H1 (cell line): ENCODE measurements at regions not wholly inside any gene's neighbourhood (a gene's known extent, or its start where the extent isn't known, plus 50 kb on each side); places are given as distances from the start of the nearest gene placed in this dataset.

Experiments used
- CTCF ChIA-PET: fragments of 300-600 bp; sonication (Branson Sonifier 250); formaldehyde crosslinking; loops from one replicate; lab custom pipeline; 2021; ENCODE audit not compliant: partially characterized antibody; lab: Charles Lee
- POLR2A ChIA-PET: fragments of 300-600 bp; sonication (Branson Sonifier 250); formaldehyde crosslinking; loops from one replicate; lab custom pipeline; 2021; ENCODE audit warnings: inconsistent platforms; ENCODE audit not compliant: partially characterized antibody; lab: Charles Lee
- DNase-seq, 2 experiments: peaks; one replicate each; pipeline versions ENCODE4 v3.0.0 to v3.0.0-alpha.2; 2010 to 2022; ENCODE audit warnings: low spot score in 2 of 2, low read depth in 1 of 2, mixed read lengths in 1 of 2
- FAIRE-seq: peaks from 2 replicates; lab custom pipeline; 2011; peaks lifted over from hg19 to GRCh38; lab: Jason Lieb, UNC
- H2AFZ ChIP-seq: 2 replicates; pipeline ENCODE4 v1.8.1; 2012; ENCODE audit warnings: low read length, inconsistent platforms
- H2AK5ac ChIP-seq: 2 replicates; pipeline ENCODE4 v1.6.1; 2013; ENCODE audit warnings: low read depth, low read length
- H2BK120ac ChIP-seq: replicated peaks from 2 replicates; pipeline ENCODE3; 2013; ENCODE audit warnings: low read depth, low read length, inconsistent platforms
- H2BK12ac ChIP-seq: 2 replicates; pipeline ENCODE4 v1.6.1; 2013; ENCODE audit warnings: low read depth, low read length
- H2BK15ac ChIP-seq: 2 replicates; pipeline ENCODE4 v1.6.1; 2013; ENCODE audit warnings: low read length
- H2BK20ac ChIP-seq: 2 replicates; pipeline ENCODE4 v1.6.1; 2013; ENCODE audit warnings: low read length
- H2BK5ac ChIP-seq: 2 replicates; pipeline ENCODE4 v1.6.1; 2013; ENCODE audit warnings: low read depth, low read length
- H3K14ac ChIP-seq: 2 replicates; pipeline ENCODE4 v1.6.1; 2013; ENCODE audit warnings: inconsistent platforms; ENCODE audit not compliant: insufficient read length
- H3K18ac ChIP-seq: 2 replicates; pipeline ENCODE4 v1.6.1; 2013; ENCODE audit warnings: low read length; ENCODE audit errors: extremely low read depth
- H3K23ac ChIP-seq: 2 replicates; pipeline ENCODE4 v1.6.1; 2013; ENCODE audit warnings: inconsistent platforms; ENCODE audit not compliant: insufficient read length
- H3K23me2 ChIP-seq: 2 replicates; pipeline ENCODE4 v1.6.1; 2013; ENCODE audit warnings: low read depth, low read length
- H3K27ac ChIP-seq: 2 replicates; pipeline ENCODE4 v1.6.1; 2011; ENCODE audit warnings: low read depth, low read length, inconsistent platforms
- H3K27me3 ChIP-seq, 4 experiments: replicated peaks in 1 of 4; 1 replicate in 1 of 4; 2 replicates in 3 of 4; pipeline versions ENCODE4 v1.6.1 to v1.8.1; 2011 to 2013; ENCODE audit warnings: low read length in 3 of 4, mild to moderate bottlenecking in 3 of 4, inconsistent platforms in 2 of 4, mixed read lengths in 2 of 4, moderate library complexity in 1 of 4; ENCODE audit not compliant: control insufficient read depth in 3 of 4, insufficient read depth in 3 of 4; ENCODE audit errors: extremely low read depth in 1 of 4
- H3K36me3 ChIP-seq, 4 experiments: 2 replicates each; pipeline versions ENCODE4 v1.6.1 to v1.8.1; 2011 to 2013; ENCODE audit warnings: mild to moderate bottlenecking in 4 of 4, low read length in 3 of 4, moderate library complexity in 2 of 4, control low read depth in 1 of 4, inconsistent platforms in 1 of 4; ENCODE audit not compliant: insufficient read depth in 4 of 4, control insufficient read depth in 2 of 4
- H3K4ac ChIP-seq: replicated peaks from 2 replicates; pipeline ENCODE3; 2013; ENCODE audit warnings: low read length, low read depth, mixed read lengths, inconsistent platforms; ENCODE audit not compliant: insufficient read length
- H3K4me1 ChIP-seq, 4 experiments: replicated peaks in 1 of 4; 1 replicate in 1 of 4; 2 replicates in 3 of 4; pipeline versions ENCODE4 v1.6.1 to v1.8.1; 2011 to 2013; ENCODE audit warnings: low read length in 3 of 4, inconsistent platforms in 2 of 4, mixed read lengths in 1 of 4; ENCODE audit not compliant: insufficient read depth in 4 of 4, control insufficient read depth in 3 of 4
- H3K4me2 ChIP-seq, 2 experiments: 2 replicates each; pipeline versions ENCODE4 v1.6.1 to v1.8.1; 2011 to 2013; ENCODE audit warnings: low read depth in 2 of 2, low read length in 2 of 2, control low read depth in 1 of 2, inconsistent platforms in 1 of 2, mild to moderate bottlenecking in 1 of 2; ENCODE audit not compliant: insufficient read depth in 1 of 2
- H3K4me3 ChIP-seq, 4 experiments: fragments of 200-600, 300-600 bp in 1 of 4; sonication (generic), shearing (Covaris generic), sonication (Bioruptor Twin) in 1 of 4; 2 replicates each; pipeline versions ENCODE4 v1.5.1 to v1.8.1; 2011 to 2016; ENCODE audit warnings: low read length in 4 of 4, low read depth in 3 of 4, control low read depth in 2 of 4, inconsistent platforms in 2 of 4, mild to moderate bottlenecking in 2 of 4, mixed read lengths in 1 of 4, moderate library complexity in 1 of 4; ENCODE audit not compliant: insufficient read depth in 2 of 4; ENCODE audit errors: extremely low read depth in 1 of 4
- H3K56ac ChIP-seq: replicated peaks from 2 replicates; pipeline ENCODE3; 2013; ENCODE audit warnings: low read depth, mild to moderate bottlenecking, mixed read lengths, low read length, inconsistent platforms; ENCODE audit not compliant: insufficient read length
- H3K79me1 ChIP-seq: 2 replicates; pipeline ENCODE4 v1.6.1; 2013; ENCODE audit warnings: low read depth, low read length, control low read depth
- H3K79me2 ChIP-seq, 2 experiments: 2 replicates each; pipeline versions ENCODE4 v1.6.1 to v1.8.1; 2012 to 2013; ENCODE audit warnings: low read length in 2 of 2, mild to moderate bottlenecking in 2 of 2, inconsistent platforms in 1 of 2; ENCODE audit not compliant: insufficient read depth in 2 of 2, control insufficient read depth in 1 of 2
- H3K9ac ChIP-seq, 4 experiments: replicated peaks in 1 of 4; 1 replicate in 1 of 4; 2 replicates in 3 of 4; pipeline versions ENCODE4 v1.6.1 to v1.8.1; 2011 to 2013; ENCODE audit warnings: low read depth in 3 of 4, low read length in 3 of 4, control low read depth in 2 of 4, mild to moderate bottlenecking in 2 of 4, moderate library complexity in 2 of 4, inconsistent platforms in 1 of 4; ENCODE audit errors: extremely low read depth in 1 of 4
- H3K9me3 ChIP-seq, 2 experiments: 2 replicates each; pipeline versions ENCODE4 v1.6.1 to v1.8.1; 2012 to 2013; ENCODE audit warnings: mild to moderate bottlenecking in 2 of 2, moderate library complexity in 2 of 2, control low read depth in 1 of 2, inconsistent platforms in 1 of 2, low read depth in 1 of 2, low read length in 1 of 2, mixed read lengths in 1 of 2; ENCODE audit not compliant: insufficient read depth in 2 of 2
- H4K20me1 ChIP-seq, 2 experiments: replicated peaks in 1 of 2; 2 replicates each; pipeline versions ENCODE3 to v1.8.1; 2011 to 2013; ENCODE audit warnings: inconsistent platforms in 2 of 2, low read length in 2 of 2, mild to moderate bottlenecking in 1 of 2; ENCODE audit not compliant: insufficient read depth in 2 of 2, control insufficient read depth in 1 of 2
- H4K5ac ChIP-seq: 2 replicates; pipeline ENCODE4 v1.6.1; 2013; ENCODE audit warnings: low read length, low read depth, mixed read lengths, inconsistent platforms; ENCODE audit not compliant: insufficient read length
- H4K8ac ChIP-seq: 2 replicates; pipeline ENCODE4 v1.8.0; 2013; ENCODE audit warnings: mild to moderate bottlenecking, moderate library complexity, low read length, inconsistent platforms; ENCODE audit not compliant: insufficient read depth; ENCODE audit errors: extremely low read depth
- H4K91ac ChIP-seq: replicated peaks from 2 replicates; pipeline ENCODE3; 2013; ENCODE audit warnings: low read length, mixed read lengths, inconsistent platforms; ENCODE audit not compliant: insufficient read length
- BRCA1 ChIP-seq: IDR thresholded peaks from 2 replicates; pipeline ENCODE4 v1.6.1; 2012; ENCODE audit warnings: low read depth, low read length, improper control_type of control experiment
- HDAC6 ChIP-seq: IDR thresholded peaks from one replicate; pipeline ENCODE4 v1.7.1; 2012; ENCODE audit warnings: low read depth, mild to moderate bottlenecking, inconsistent platforms, low read length, moderate library complexity
- SAP30 ChIP-seq: fragments of 300-600 bp; sonication (generic); IDR thresholded peaks from 2 replicates; pipeline ENCODE4 v1.7.1; 2012; ENCODE audit warnings: low read length, moderate library complexity, mild to moderate bottlenecking, inconsistent platforms; ENCODE audit not compliant: insufficient read depth, insufficient replicate concordance
- SIN3A ChIP-seq, 2 experiments: IDR thresholded peaks in 1 of 2; conservative IDR thresholded peaks in 1 of 2; 2 replicates each; pipeline ENCODE4 v1.6.1; 2011 to 2012; ENCODE audit warnings: low read length in 2 of 2, improper control_type of control experiment in 1 of 2, low read depth in 1 of 2, mild to moderate bottlenecking in 1 of 2
- TAF7 ChIP-seq: optimal IDR thresholded peaks from 2 replicates; pipeline ENCODE3; 2011; ENCODE audit warnings: low read depth, mild to moderate bottlenecking, inconsistent platforms, low read length, moderate library complexity, borderline replicate concordance

GRCh38 chr14:62373944-62374343, 611.7 kb downstream of the SNAPC1 start:
- ChIA-PET CTCF (no interaction called here), POLR2A (no interaction called here)
- no peak overlapping the region for H4K5ac ChIP-seq
- H3K18ac ChIP-seq: no peak overlapping the region
- H3K79me1 ChIP-seq: no peaks in the 10 kb centered on the region
- no peak overlapping the region for H2BK120ac ChIP-seq
- no peaks in the 10 kb centered on the region for H3K27me3 ChIP-seq
- no peak overlapping the region for H3K4me3 ChIP-seq
- no peaks in the 10 kb centered on the region for H3K79me2 ChIP-seq
- H3K4me2 ChIP-seq: no peak overlapping the region
- H3K23me2 ChIP-seq: no peaks in the 10 kb centered on the region
- H3K23ac ChIP-seq: no peak overlapping the region
- no peak for FAIRE-seq
- no peaks in the 10 kb centered on the region for H3K9me3 ChIP-seq
- H2BK15ac ChIP-seq: no peak overlapping the region
- H2BK5ac ChIP-seq: no peak overlapping the region
- no peak overlapping the region for H3K27ac ChIP-seq
- H4K20me1 ChIP-seq: no peaks in the 10 kb centered on the region
- no peaks in the 10 kb centered on the region for H3K36me3 ChIP-seq
- H3K56ac ChIP-seq: no peak overlapping the region
- H4K8ac ChIP-seq: no peak overlapping the region
- H2BK20ac ChIP-seq: no peak overlapping the region
- H2AK5ac ChIP-seq: no peak overlapping the region
- H3K9ac ChIP-seq: no peak overlapping the region
- H2BK12ac ChIP-seq: no peak overlapping the region
- no peak for DNase-seq
- no peak overlapping the region for H4K91ac ChIP-seq
- no peaks in the 10 kb centered on the region for H3K4me1 ChIP-seq
- no peak overlapping the region for H2AFZ ChIP-seq
- H3K14ac ChIP-seq: no peak overlapping the region
- no peak overlapping the region for H3K4ac ChIP-seq
- no peak for TF ChIP-seq HDAC6
- no peak for TF ChIP-seq TAF7
- TF ChIP-seq BRCA1: no peak
- no peak for TF ChIP-seq SAP30
- no peak for TF ChIP-seq SIN3A (conservative IDR thresholded peaks at IDR 0.05 in 1 of 2, IDR thresholded peaks at IDR 0.05 in 1 of 2; ENCODE audit: low read depth in 1 of 2, low read length in 2 of 2)
